ENCODE measurements at regions not wholly inside any gene's neighbourhood (a gene's known extent, or its start where the extent isn't known, plus 50 kb on each side); places are given as distances from the start of the nearest gene placed in this dataset.

DNA sequence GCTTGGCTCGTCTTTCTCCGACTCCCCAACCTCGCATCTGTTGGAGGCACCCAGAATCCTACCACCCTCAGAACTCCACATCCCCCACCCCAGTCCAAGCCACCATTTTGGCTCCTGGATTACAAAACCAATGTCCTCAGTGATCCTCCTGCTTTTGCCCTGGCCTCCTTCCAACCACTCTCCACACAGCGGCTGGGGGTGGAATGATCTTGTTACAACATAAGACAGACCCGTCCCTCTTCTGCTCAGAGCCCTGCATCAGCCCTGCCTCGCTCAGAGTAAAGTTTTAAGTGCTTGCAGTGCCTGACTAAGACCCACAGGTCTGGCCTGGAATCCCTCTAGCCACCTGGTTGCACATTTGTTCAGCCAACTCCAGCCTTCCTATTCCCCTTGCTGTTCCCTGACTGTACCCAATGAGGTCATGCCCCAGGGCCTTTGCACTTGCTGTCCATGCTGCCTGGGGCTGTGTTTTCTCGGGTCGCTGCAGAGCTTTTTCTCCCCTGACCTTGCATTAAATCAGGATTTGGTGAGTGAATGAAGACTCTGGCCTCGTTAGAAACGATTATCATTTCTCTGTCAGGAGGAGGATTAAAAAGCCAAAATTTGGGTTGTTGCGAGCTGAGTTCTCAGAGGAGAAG is 67.3 kb downstream of the IGF2 start:
- H3K36me3 ChIP-seq, result no peaks in the 10 kb centered on the region
- H3K27ac ChIP-seq, result no peak overlapping the region
- intact Hi-C loops (cut with DNase I), result no loop called here
- no peak for DNase-seq
- no peak for TF ChIP-seq CTCF (IDR thresholded peaks at IDR 0.05)
- H3K4me3 ChIP-seq, result no peak overlapping the region
- H3K27me3 ChIP-seq, result peaks cover 0 to 42% (median 0%) of the 10 kb centered on the region in 3 donors
- WGBS, 2 donors, result 81 to 86% methylated on average over 11 of the region's 11 CpGs
- no peaks in the 10 kb centered on the region for H3K9me3 ChIP-seq
- H3K4me1 ChIP-seq, result no peaks in the 10 kb centered on the region
